Trophoblast cell (in vitro differentiated cells and primary cell): ENCODE measurements at regions not wholly inside any gene's neighbourhood (a gene's known extent, or its start where the extent isn't known, plus 50 kb on each side); places are given as distances from the start of the nearest gene placed in this dataset.

Source experiments
- DNase-seq, 2 donors: peaks; one replicate each; pipeline ENCODE4 v3.0.0-alpha.2; 2016
- H2AFZ ChIP-seq: 2 replicates; pipeline ENCODE4 v1.6.1; 2013; ENCODE audit warnings: low read length, moderate library complexity, mild to moderate bottlenecking; ENCODE audit not compliant: insufficient read depth, poor library complexity
- H2AK5ac ChIP-seq: 2 replicates; pipeline ENCODE4 v1.6.1; 2013; ENCODE audit warnings: mild to moderate bottlenecking, low read length
- H2BK120ac ChIP-seq: 2 replicates; pipeline ENCODE4 v1.6.1; 2013; ENCODE audit warnings: low read length, mild to moderate bottlenecking, moderate library complexity; ENCODE audit not compliant: insufficient read depth, poor library complexity
- H2BK12ac ChIP-seq: 2 replicates; pipeline ENCODE4 v1.6.1; 2013; ENCODE audit warnings: mild to moderate bottlenecking, low read length, moderate library complexity
- H2BK5ac ChIP-seq: 2 replicates; pipeline ENCODE4 v1.6.1; 2013; ENCODE audit warnings: low read length, low read depth, moderate library complexity, mild to moderate bottlenecking; ENCODE audit not compliant: poor library complexity
- H3K14ac ChIP-seq: 2 replicates; pipeline ENCODE4 v1.6.1; 2013; ENCODE audit warnings: mild to moderate bottlenecking, low read length
- H3K18ac ChIP-seq: 2 replicates; pipeline ENCODE4 v1.6.1; 2013; ENCODE audit warnings: mild to moderate bottlenecking, low read length
- H3K23ac ChIP-seq: 2 replicates; pipeline ENCODE4 v1.6.1; 2013; ENCODE audit warnings: low read length
- H3K27ac ChIP-seq: 2 replicates; pipeline ENCODE4 v1.5.1; 2013; ENCODE audit warnings: low read depth, mild to moderate bottlenecking, inconsistent platforms, low read length, moderate library complexity
- H3K27me3 ChIP-seq: 2 replicates; pipeline ENCODE4 v1.6.1; 2013; ENCODE audit warnings: inconsistent platforms, mild to moderate bottlenecking, low read length, moderate library complexity; ENCODE audit not compliant: insufficient read depth
- H3K36me3 ChIP-seq, 2 experiments: 1 replicate in 1 of 2; 2 replicates in 1 of 2; pipeline ENCODE4 v1.6.1; 2013; ENCODE audit warnings: low read length in 2 of 2, mild to moderate bottlenecking in 2 of 2, moderate library complexity in 1 of 2; ENCODE audit not compliant: insufficient read depth in 2 of 2, control insufficient read depth in 1 of 2
- H3K4ac ChIP-seq: 2 replicates; pipeline ENCODE4 v1.6.1; 2013; ENCODE audit warnings: low read depth, mild to moderate bottlenecking, low read length, moderate library complexity
- H3K4me1 ChIP-seq, 2 experiments: 1 replicate in 1 of 2; 2 replicates in 1 of 2; pipeline ENCODE4 v1.6.1; 2013; ENCODE audit warnings: low read length in 2 of 2, mild to moderate bottlenecking in 2 of 2, moderate library complexity in 1 of 2; ENCODE audit not compliant: insufficient read depth in 2 of 2, control insufficient read depth in 1 of 2
- H3K4me2 ChIP-seq: 2 replicates; pipeline ENCODE4 v1.6.1; 2013; ENCODE audit warnings: inconsistent platforms, mild to moderate bottlenecking, low read length, moderate library complexity
- H3K4me3 ChIP-seq: 2 replicates; pipeline ENCODE4 v1.5.1; 2013; ENCODE audit warnings: mild to moderate bottlenecking, low read depth, low read length, inconsistent platforms
- H3K79me1 ChIP-seq: one replicate; pipeline ENCODE4 v1.6.1; 2013; ENCODE audit warnings: low read length
- H3K79me2 ChIP-seq: 2 replicates; pipeline ENCODE4 v1.6.1; 2013; ENCODE audit warnings: low read length, mild to moderate bottlenecking; ENCODE audit not compliant: control insufficient read depth, insufficient read depth, poor library complexity
- H3K9ac ChIP-seq: 2 replicates; pipeline ENCODE4 v1.6.1; 2013; ENCODE audit warnings: mild to moderate bottlenecking, low read length
- H3K9me3 ChIP-seq: 2 replicates; pipeline ENCODE4 v1.6.1; 2013; ENCODE audit warnings: low read depth, mild to moderate bottlenecking, control low read depth, inconsistent platforms, low read length; ENCODE audit not compliant: insufficient read depth
- H4K12ac ChIP-seq: 2 replicates; pipeline ENCODE4 v1.6.1; 2013; ENCODE audit warnings: low read depth, mild to moderate bottlenecking, low read length, moderate library complexity
- H4K8ac ChIP-seq: 2 replicates; pipeline ENCODE4 v1.6.1; 2013; ENCODE audit warnings: low read depth, mild to moderate bottlenecking, low read length, moderate library complexity
- H4K91ac ChIP-seq: one replicate; pipeline ENCODE4 v1.6.1; 2013; ENCODE audit warnings: low read depth, mild to moderate bottlenecking, low read length, moderate library complexity
- WGBS: extraction: QIAGEN DNeasy Blood & Tissue Kit; methylation state at CpG from one replicate; pipeline ENCODE4 v1.1.7; 2013; ENCODE audit warnings: missing lambda C conversion rate; ENCODE audit not compliant: insufficient read length, insufficient coverage; ENCODE audit errors: extremely low coverage; 5-methylcytosine and 5-hydroxymethylcytosine counted together

GRCh38 chr2:84194949-84195644 lies 264.0 kb downstream of the SUCLG1 start:
- no peaks in the 10 kb centered on the region for H3K79me1 ChIP-seq
- no peak overlapping the region for H3K23ac ChIP-seq
- no peaks in the 10 kb centered on the region for H3K27me3 ChIP-seq
- no peaks in the 10 kb centered on the region for H3K36me3 ChIP-seq
- H3K4me1 ChIP-seq = no peaks in the 10 kb centered on the region
- no peak overlapping the region for H3K4ac ChIP-seq
- no peak overlapping the region for H3K14ac ChIP-seq
- H3K18ac ChIP-seq = no peak overlapping the region
- no peaks in the 10 kb centered on the region for H3K79me2 ChIP-seq
- H2AK5ac ChIP-seq = no peak overlapping the region
- no peak overlapping the region for H4K12ac ChIP-seq
- no peaks in the 10 kb centered on the region for H3K9me3 ChIP-seq
- no peak overlapping the region for H4K91ac ChIP-seq
- H2BK5ac ChIP-seq = no peak overlapping the region
- no CpG with 5 or more reads among the region's 3 CpGs for WGBS
- H3K9ac ChIP-seq = no peak overlapping the region
- H3K4me2 ChIP-seq = no peak overlapping the region
- H3K27ac ChIP-seq = no peak overlapping the region
- no peak overlapping the region for H2BK120ac ChIP-seq
- H4K8ac ChIP-seq = no peak overlapping the region
- no peak overlapping the region for H3K4me3 ChIP-seq
- H2BK12ac ChIP-seq = no peak overlapping the region
- DNase-seq = no peak
- H2AFZ ChIP-seq = no peak overlapping the region

- no peaks in the 10 kb centered on the region for H3K9me3 ChIP-seq
- no peak overlapping the region for H2BK120ac ChIP-seq
- no peaks in the 10 kb centered on the region for H3K27me3 ChIP-seq
- no peak overlapping the region for H2AFZ ChIP-seq
- H4K91ac ChIP-seq = no peak overlapping the region
- H3K4me3 ChIP-seq = no peak overlapping the region
- no peaks in the 10 kb centered on the region for H3K79me2 ChIP-seq
- H3K4me2 ChIP-seq = no peak overlapping the region
- no peak overlapping the region for H3K18ac ChIP-seq
- no peak overlapping the region for H2AK5ac ChIP-seq
- no peak overlapping the region for H2BK5ac ChIP-seq
- no peak overlapping the region for H3K14ac ChIP-seq
- WGBS = no CpG with 5 or more reads among the region's 2 CpGs
- H3K4me1 ChIP-seq = no peaks in the 10 kb centered on the region
- H3K36me3 ChIP-seq = no peaks in the 10 kb centered on the region
- no peak overlapping the region for H3K9ac ChIP-seq
- no peak for DNase-seq
- H2BK12ac ChIP-seq = no peak overlapping the region
- no peak overlapping the region for H4K8ac ChIP-seq
- H3K27ac ChIP-seq = no peak overlapping the region
- H3K23ac ChIP-seq = no peak overlapping the region
- no peak overlapping the region for H4K12ac ChIP-seq
- no peaks in the 10 kb centered on the region for H3K79me1 ChIP-seq
- H3K4ac ChIP-seq = no peak overlapping the region
These were observed 264.9 kb downstream of the SUCLG1 start for GRCh38 chr2:84194181-84194580.

- no CpG with 5 or more reads among the region's 3 CpGs for WGBS
- Histone ChIP-seq H4K12ac (no peak overlapping the region), H3K4me3 (no peak overlapping the region)
These were observed 271.8 kb downstream of the SUCLG1 start for GRCh38 chr2:84187258-84187657.

GRCh38 chr2:84181927-84182326 lies 277.2 kb downstream of the SUCLG1 start:
- WGBS = no CpG with 5 or more reads among the region's 2 CpGs
- no peak overlapping the region for H2BK120ac ChIP-seq
- H2BK12ac ChIP-seq = no peak overlapping the region
- no peak overlapping the region for H3K4me2 ChIP-seq
- H3K14ac ChIP-seq = no peak overlapping the region
- H4K91ac ChIP-seq = no peak overlapping the region
- no peak overlapping the region for H3K4ac ChIP-seq
- no peaks in the 10 kb centered on the region for H3K79me1 ChIP-seq
- H3K18ac ChIP-seq = no peak overlapping the region
- DNase-seq = no peak
- no peak overlapping the region for H4K8ac ChIP-seq
- no peaks in the 10 kb centered on the region for H3K4me1 ChIP-seq
- no peaks in the 10 kb centered on the region for H3K36me3 ChIP-seq
- H4K12ac ChIP-seq = no peak overlapping the region
- H3K27ac ChIP-seq = no peak overlapping the region
- H2BK5ac ChIP-seq = no peak overlapping the region
- no peaks in the 10 kb centered on the region for H3K27me3 ChIP-seq
- no peak overlapping the region for H2AFZ ChIP-seq
- H3K79me2 ChIP-seq = no peaks in the 10 kb centered on the region
- H3K23ac ChIP-seq = no peak overlapping the region
- no peak overlapping the region for H2AK5ac ChIP-seq
- H3K9me3 ChIP-seq = no peaks in the 10 kb centered on the region
- no peak overlapping the region for H3K9ac ChIP-seq
- H3K4me3 ChIP-seq = no peak overlapping the region

More at GRCh38 chr2:84187258-84187657, 271.8 kb downstream of the SUCLG1 start:
- H2BK120ac ChIP-seq = no peak overlapping the region
- no peak overlapping the region for H2BK5ac ChIP-seq
- no peak overlapping the region for H2AFZ ChIP-seq
- no peak overlapping the region for H2BK12ac ChIP-seq
- H3K36me3 ChIP-seq = no peaks in the 10 kb centered on the region
- H3K9me3 ChIP-seq = no peaks in the 10 kb centered on the region
- no peak overlapping the region for H3K9ac ChIP-seq
- no peaks in the 10 kb centered on the region for H3K79me2 ChIP-seq
- H3K4me2 ChIP-seq = no peak overlapping the region
- no peak overlapping the region for H3K23ac ChIP-seq
- H3K14ac ChIP-seq = no peak overlapping the region
- no peak for DNase-seq
- no peaks in the 10 kb centered on the region for H3K27me3 ChIP-seq
- H3K4ac ChIP-seq = no peak overlapping the region
- no peak overlapping the region for H4K91ac ChIP-seq
- H3K27ac ChIP-seq = no peak overlapping the region
- no peaks in the 10 kb centered on the region for H3K4me1 ChIP-seq
- no peaks in the 10 kb centered on the region for H3K79me1 ChIP-seq
- H3K18ac ChIP-seq = no peak overlapping the region
- no peak overlapping the region for H2AK5ac ChIP-seq
- H4K8ac ChIP-seq = no peak overlapping the region
